Panc1 (cell line): ENCODE measurements at regions not wholly inside any gene's neighbourhood (a gene's known extent, or its start where the extent isn't known, plus 50 kb on each side); places are given as distances from the start of the nearest gene placed in this dataset.

Experiments
- ATAC-seq: fragments of 200-7000 bp; cut with Tn5 transposase; 2 replicates; pipeline ENCODE4 v1.9.1; 2020; ENCODE audit warnings: mild to moderate bottlenecking, moderate library complexity
- BruUV-seq: library from RNA; stranded (reverse); fragments of 400-500 nt; replicated peaks from 2 replicates; lab custom pipeline; 2021; lab: Mats Ljungman, UMichigan
- CTCF ChIA-PET: fragments of 300-600 bp; sonication (Branson Sonifier 250); formaldehyde crosslinking; loops from one replicate; lab custom pipeline; 2022; ENCODE audit warnings: antibody characterized with exemption; lab: Charles Lee
- POLR2A ChIA-PET: fragments of 300-600 bp; sonication (Branson Sonifier 250); formaldehyde crosslinking; loops from one replicate; lab custom pipeline; 2022; ENCODE audit warnings: antibody characterized with exemption; lab: Charles Lee
- DNase-seq: peaks from one replicate; pipeline ENCODE4 v3.0.0-alpha.2; 2010; ENCODE audit warnings: low read depth, low spot score
- H3K27ac ChIP-seq: 2 replicates; pipeline ENCODE4 v1.5.1; 2011; ENCODE audit warnings: mild to moderate bottlenecking, low read length, inconsistent platforms
- H3K27me3 ChIP-seq: fragments of 200-500 bp; sonication (Bioruptor generic); 2 replicates; pipeline ENCODE4 v1.6.0; 2014; ENCODE audit warnings: low read length, inconsistent platforms; ENCODE audit not compliant: control insufficient read depth, insufficient read depth
- H3K36me3 ChIP-seq: fragments of 200-500 bp; sonication (Bioruptor generic); 2 replicates; pipeline ENCODE4 v1.5.1; 2014; ENCODE audit warnings: inconsistent platforms, mild to moderate bottlenecking, low read length, moderate library complexity; ENCODE audit not compliant: control insufficient read depth, insufficient read depth
- H3K4me1 ChIP-seq: 2 replicates; pipeline ENCODE4 v1.5.1; 2011; ENCODE audit warnings: inconsistent platforms, mild to moderate bottlenecking, low read length, moderate library complexity; ENCODE audit not compliant: control insufficient read depth, insufficient read depth
- H3K4me3 ChIP-seq, 2 experiments: 2 replicates each; pipeline ENCODE4 v1.5.1; 2011 to 2012; ENCODE audit warnings: low read depth in 2 of 2, low read length in 2 of 2, mild to moderate bottlenecking in 2 of 2, inconsistent platforms in 1 of 2, moderate library complexity in 1 of 2
- H3K9me3 ChIP-seq: fragments of 200-500 bp; sonication (Bioruptor generic); 2 replicates; pipeline ENCODE4 v1.5.1; 2014; ENCODE audit warnings: low read depth, mild to moderate bottlenecking, inconsistent platforms, low read length, moderate library complexity; ENCODE audit not compliant: control insufficient read depth, insufficient read depth
- CTCF ChIP-seq: fragments of 450-650 bp; IDR thresholded peaks from 2 replicates; pipeline ENCODE4 v1.5.1; 2017; ENCODE audit warnings: mild to moderate bottlenecking
- POLR2AphosphoS5 ChIP-seq: IDR thresholded peaks from 2 replicates; pipeline ENCODE4 v1.6.1; 2012; ENCODE audit warnings: mild to moderate bottlenecking, low read depth, low read length, moderate library complexity
- REST ChIP-seq, 2 experiments: IDR thresholded peaks; 2 replicates each; pipeline ENCODE4 v1.6.1; 2011 to 2012; ENCODE audit warnings: low read depth in 2 of 2, control low read depth in 1 of 2, low read length in 1 of 2, mild to moderate bottlenecking in 1 of 2, moderate library complexity in 1 of 2; ENCODE audit not compliant: insufficient read depth in 1 of 2
- SIN3A ChIP-seq: IDR thresholded peaks from 2 replicates; pipeline ENCODE4 v1.6.1; 2012; ENCODE audit warnings: low read depth, mild to moderate bottlenecking, low read length, moderate library complexity, borderline replicate concordance; ENCODE audit not compliant: insufficient read depth
- TCF7L2 ChIP-seq: IDR thresholded peaks from 2 replicates; pipeline ENCODE4 v1.6.1; 2011; ENCODE audit warnings: mild to moderate bottlenecking, low read depth, low read length, inconsistent platforms
- in situ Hi-C: cut with HindIII; loops from 2 replicates; pipeline ENCODE4 v1.10.0; 2016; ENCODE audit warnings: low sequenced_read_pairs, low pct_unique_long_range_greater_than_20kb
- intact Hi-C: fragments of 100-400 bp; cut with micrococcal nuclease; formaldehyde crosslinking; loops from one replicate; pipeline ENCODE4 v1.10.0; 2022; ENCODE audit not compliant: unreplicated experiment

GRCh38 chr13:107020393-107020792 lies 452.5 kb upstream of the ARGLU1 start:
- ChIA-PET CTCF (no interaction called here), POLR2A (no interaction called here)
- H3K27ac ChIP-seq, result no peak overlapping the region
- no peaks in the 10 kb centered on the region for H3K36me3 ChIP-seq
- TF ChIP-seq REST (IDR thresholded peaks at IDR 0.05; ENCODE audit: insufficient read depth in 1 of 2, low read depth in 2 of 2, low read length in 1 of 2), result no peak
- no peak for TF ChIP-seq SIN3A
- no peak for TF ChIP-seq CTCF
- no peak for TF ChIP-seq POLR2AphosphoS5
- no peak for TF ChIP-seq TCF7L2
- H3K9me3 ChIP-seq, result no peaks in the 10 kb centered on the region
- H3K4me3 ChIP-seq, result no peak overlapping the region
- DNase-seq (no peak), ATAC-seq (no peak)
- intact Hi-C loops, result no loop called here
- H3K27me3 ChIP-seq, result no peaks in the 10 kb centered on the region
- H3K4me1 ChIP-seq, result no peaks in the 10 kb centered on the region
- BruUV-seq, result no TSS peak
- in situ Hi-C loops, result no loop called here

GRCh38 chr13:107018285-107018684 lies 450.3 kb upstream of the ARGLU1 start:
- in situ Hi-C loops, result no loop called here
- intact Hi-C loops, result no loop called here
- H3K4me1 ChIP-seq, result no peaks in the 10 kb centered on the region
- ChIA-PET POLR2A (interaction anchor here (0.6 kb wide), 1 partner anchor 76 kb away, joined by 3 read pairs; no protein-coding TSS in a partner anchor), CTCF (no interaction called here)
- H3K9me3 ChIP-seq, result no peaks in the 10 kb centered on the region
- ATAC-seq (no peak), DNase-seq (no peak)
- no TSS peak for BruUV-seq
- no peaks in the 10 kb centered on the region for H3K36me3 ChIP-seq
- H3K27ac ChIP-seq, result no peak overlapping the region
- H3K4me3 ChIP-seq, result no peak overlapping the region
- no peaks in the 10 kb centered on the region for H3K27me3 ChIP-seq
- TF ChIP-seq CTCF, result no peak

- ChIA-PET CTCF (no interaction called here), POLR2A (no interaction called here)
- no peak overlapping the region for H3K4me3 ChIP-seq
- BruUV-seq, result no TSS peak
- no peaks in the 10 kb centered on the region for H3K4me1 ChIP-seq
- TF ChIP-seq TCF7L2 (no peak), SIN3A (no peak), POLR2AphosphoS5 (no peak), REST (IDR thresholded peaks at IDR 0.05; ENCODE audit: insufficient read depth in 1 of 2, low read depth in 2 of 2, low read length in 1 of 2) (no peak), CTCF (no peak)
- H3K9me3 ChIP-seq, result no peaks in the 10 kb centered on the region
- ATAC-seq (no peak), DNase-seq (no peak)
- in situ Hi-C loops, result no loop called here
- H3K27ac ChIP-seq, result no peak overlapping the region
- intact Hi-C loops, result no loop called here
- no peaks in the 10 kb centered on the region for H3K36me3 ChIP-seq
- no peaks in the 10 kb centered on the region for H3K27me3 ChIP-seq
These were observed 438.7 kb upstream of the ARGLU1 start for GRCh38 chr13:107006661-107007060.
